EH (cell line): ENCODE measurements at regions not wholly inside any gene's neighbourhood (a gene's known extent, or its start where the extent isn't known, plus 50 kb on each side); places are given as distances from the start of the nearest gene placed in this dataset.
"Not testable (repeated sequence)": the region's sequence is repeated elsewhere in the genome, so short reads cannot be mapped to it uniquely, and the experiment has no call there.

Experiments
- DNase-seq: peaks from one replicate; pipeline ENCODE4 v3.0.0-alpha.2; 2015; ENCODE audit warnings: low read depth

GRCh38 chr16:75997606-75998005 lies 271.3 kb upstream of the CPHXL start:
- DNase-seq: no peak

- DNase-seq: no peak
Measured at GRCh38 chr16:76007645-76008044, 269.6 kb upstream of the CNTNAP4 start.

- no peak for DNase-seq
Measured at GRCh38 chr16:76023835-76024234, 253.4 kb upstream of the CNTNAP4 start.

- DNase-seq: no peak
Measured at GRCh38 chr16:76035689-76036088, 241.5 kb upstream of the CNTNAP4 start.

GRCh38 chr16:76038097-76038496 lies 239.1 kb upstream of the CNTNAP4 start:
- no peak for DNase-seq

GRCh38 chr16:76052725-76053124 lies 224.5 kb upstream of the CNTNAP4 start:
- DNase-seq: no peak

GRCh38 chr16:76059186-76059585 lies 218.0 kb upstream of the CNTNAP4 start:
- DNase-seq: no peak

GRCh38 chr16:76059701-76060100 lies 217.5 kb upstream of the CNTNAP4 start:
- no peak for DNase-seq

GRCh38 chr16:76071690-76072089 lies 205.5 kb upstream of the CNTNAP4 start:
- DNase-seq: no peak

- no peak for DNase-seq
Measured at GRCh38 chr16:76081967-76082366, 195.2 kb upstream of the CNTNAP4 start.

GRCh38 chr16:76106647-76107046 lies 170.6 kb upstream of the CNTNAP4 start:
- no peak for DNase-seq

GRCh38 chr16:76108460-76108859 lies 168.7 kb upstream of the CNTNAP4 start:
- DNase-seq: no peak

GRCh38 chr16:76114681-76115080 lies 162.5 kb upstream of the CNTNAP4 start:
- DNase-seq: no peak

GRCh38 chr16:76118344-76118743 lies 158.9 kb upstream of the CNTNAP4 start:
- DNase-seq: no peak

GRCh38 chr16:76121636-76122035 lies 155.6 kb upstream of the CNTNAP4 start:
- no peak for DNase-seq

GRCh38 chr16:76123966-76124365 lies 153.2 kb upstream of the CNTNAP4 start:
- DNase-seq: no peak

GRCh38 chr16:76125871-76126270 lies 151.3 kb upstream of the CNTNAP4 start:
- no peak for DNase-seq

- DNase-seq: not testable (repeated sequence)
Measured at GRCh38 chr16:76138056-76138455, 139.1 kb upstream of the CNTNAP4 start.

GRCh38 chr16:76157629-76158028 lies 119.6 kb upstream of the CNTNAP4 start:
- DNase-seq: no peak

- DNase-seq: no peak
Measured at GRCh38 chr16:76162046-76162445, 115.2 kb upstream of the CNTNAP4 start.

- DNase-seq: no peak
Measured at GRCh38 chr16:76164970-76165558, 112.1 kb upstream of the CNTNAP4 start.

GRCh38 chr16:76175718-76176117 lies 101.5 kb upstream of the CNTNAP4 start:
- no peak for DNase-seq

GRCh38 chr16:76176153-76176552 lies 101.0 kb upstream of the CNTNAP4 start:
- DNase-seq: no peak

GRCh38 chr16:76176616-76177015 lies 100.6 kb upstream of the CNTNAP4 start:
- no peak for DNase-seq
